ENCODE measurements at regions not wholly inside any gene's neighbourhood (a gene's known extent, or its start where the extent isn't known, plus 50 kb on each side); places are given as distances from the start of the nearest gene placed in this dataset.

GRCh38 chr4:137015426-137016409, 516.6 kb downstream of the PCDH18 start:
- no peak overlapping the region for H3K27ac ChIP-seq
- ATAC-seq (no peak), DNase-seq (no peak)
- 18% methylated on average over 2 of the region's 2 CpGs for WGBS (ENCODE audit: insufficient coverage, low coverage, low lambda C conversion rate, missing lambda C conversion rate)
- H3K27me3 ChIP-seq, result no peaks in the 10 kb centered on the region
- H3K4me3 ChIP-seq, result no peak overlapping the region
- TF ChIP-seq POLR2A (IDR thresholded peaks at IDR 0.05) (no peak), CTCF (IDR thresholded peaks at IDR 0.05) (no peak)
- H3K9me3 ChIP-seq, result no peaks in the 10 kb centered on the region
- H3K36me3 ChIP-seq, result no peaks in the 10 kb centered on the region
- intact Hi-C loops (cut with DNase I), result no loop called here
- H3K4me1 ChIP-seq, result no peaks in the 10 kb centered on the region

- no peaks in the 10 kb centered on the region for H3K4me1 ChIP-seq
- no peaks in the 10 kb centered on the region for H3K36me3 ChIP-seq
- WGBS (ENCODE audit: insufficient coverage, low coverage, low lambda C conversion rate, missing lambda C conversion rate), result no CpG with 5 or more reads among the region's 2 CpGs
- intact Hi-C loops (cut with DNase I), result no loop called here
- no peak overlapping the region for H3K27ac ChIP-seq
- no peaks in the 10 kb centered on the region for H3K9me3 ChIP-seq
- no peak for TF ChIP-seq POLR2A (IDR thresholded peaks at IDR 0.05)
- TF ChIP-seq CTCF (IDR thresholded peaks at IDR 0.05), result no peak
- DNase-seq (no peak), ATAC-seq (no peak)
- H3K4me3 ChIP-seq, result no peak overlapping the region
- no peaks in the 10 kb centered on the region for H3K27me3 ChIP-seq
These were observed 531.9 kb downstream of the PCDH18 start for GRCh38 chr4:137000432-137000831.

DNA sequence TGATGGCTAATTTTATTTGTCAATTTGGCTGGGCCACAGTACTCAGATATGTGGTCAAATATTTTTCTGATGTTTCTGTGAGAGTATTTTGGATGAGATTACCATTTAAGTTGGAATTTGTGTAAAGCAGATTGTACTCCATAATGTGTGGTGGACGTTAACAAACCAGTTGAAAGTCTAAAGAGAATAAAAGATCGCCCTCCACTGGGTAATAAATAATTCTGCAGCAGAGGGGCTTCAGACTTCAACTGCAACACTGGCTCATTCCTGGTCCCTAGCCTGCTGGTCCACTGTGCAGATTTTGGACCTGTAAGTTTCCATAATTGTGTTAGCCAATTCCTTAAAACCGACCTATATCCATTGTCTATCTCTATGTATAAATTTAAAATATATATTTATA, 540.3 kb downstream of the PCDH18 start:
- no peak overlapping the region for H3K27ac ChIP-seq
- DNase-seq (no peak), ATAC-seq (no peak)
- H3K36me3 ChIP-seq, result no peaks in the 10 kb centered on the region
- no peak overlapping the region for H3K4me3 ChIP-seq
- H3K9me3 ChIP-seq, result no peaks in the 10 kb centered on the region
- no peaks in the 10 kb centered on the region for H3K4me1 ChIP-seq
- no peaks in the 10 kb centered on the region for H3K27me3 ChIP-seq
- WGBS (ENCODE audit: insufficient coverage, low coverage, low lambda C conversion rate, missing lambda C conversion rate), result 36% methylated on average over 3 of the region's 3 CpGs
- TF ChIP-seq POLR2A (IDR thresholded peaks at IDR 0.05) (no peak), CTCF (IDR thresholded peaks at IDR 0.05) (no peak)
- intact Hi-C loops (cut with DNase I), result no loop called here

GRCh38 chr4:136985683-136986082, 546.6 kb downstream of the PCDH18 start:
- DNase-seq (no peak), ATAC-seq (no peak)
- H3K27me3 ChIP-seq, result no peaks in the 10 kb centered on the region
- no peak for TF ChIP-seq POLR2A (IDR thresholded peaks at IDR 0.05)
- no peak for TF ChIP-seq CTCF (IDR thresholded peaks at IDR 0.05)
- intact Hi-C loops (cut with DNase I), result no loop called here
- H3K4me3 ChIP-seq, result no peak overlapping the region
- H3K27ac ChIP-seq, result no peak overlapping the region
- WGBS (ENCODE audit: insufficient coverage, low coverage, low lambda C conversion rate, missing lambda C conversion rate), result 27% methylated on average over 1 of the region's 1 CpG
- H3K4me1 ChIP-seq, result no peaks in the 10 kb centered on the region
- H3K36me3 ChIP-seq, result no peaks in the 10 kb centered on the region
- no peaks in the 10 kb centered on the region for H3K9me3 ChIP-seq
